ENCODE measurements at regions not wholly inside any gene's neighbourhood (a gene's known extent, or its start where the extent isn't known, plus 50 kb on each side); places are given as distances from the start of the nearest gene placed in this dataset.

GRCh38 chr5:143953851-143954250 lies 141.9 kb downstream of the HMHB1 start:
- no peak overlapping the region for H3K4me3 ChIP-seq (ENCODE audit: insufficient read depth in 1 of 2, low read depth in 1 of 2, low read length in 2 of 2)

DNA sequence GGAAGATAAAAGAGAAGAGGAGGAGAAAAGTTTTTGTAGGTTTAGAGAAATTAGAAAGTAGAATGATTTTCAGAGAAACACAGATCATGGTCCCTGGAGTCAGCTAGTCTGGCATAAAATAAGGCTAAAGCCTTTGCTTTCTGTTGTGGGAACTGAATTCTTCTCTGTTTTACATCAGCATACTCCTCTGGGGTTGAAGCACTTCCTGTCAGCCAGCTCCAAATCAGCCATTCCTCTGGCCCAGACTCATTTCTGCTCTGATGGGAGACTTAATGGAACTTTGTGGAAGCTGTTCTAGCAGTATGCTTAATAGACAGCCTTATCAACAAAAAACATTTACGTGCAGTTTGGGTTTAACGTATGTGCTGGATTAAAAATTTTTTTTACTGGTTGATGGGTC lies 143.2 kb downstream of the HMHB1 start:
- Histone ChIP-seq H3K27ac (ENCODE audit: low read length, poor library complexity, severe bottlenecking) (no peak overlapping the region), H2AK5ac (ENCODE audit: low read length, severe bottlenecking) (no peak overlapping the region), H2BK15ac (ENCODE audit: low read depth, poor library complexity, severe bottlenecking) (no peak overlapping the region), H3K9me3 (ENCODE audit: control insufficient read depth, low read length) (no peaks in the 10 kb centered on the region), H3K4me3 (ENCODE audit: insufficient read depth in 1 of 2, low read depth in 1 of 2, low read length in 2 of 2) (no peak overlapping the region), H2AFZ (ENCODE audit: low read depth, low read length) (no peak overlapping the region), H3K79me1 (replicated peaks; ENCODE audit: low read length, poor library complexity, severe bottlenecking) (no peaks in the 10 kb centered on the region), H3K18ac (ENCODE audit: low read depth in 1 of 2, low read length in 2 of 2) (no peak overlapping the region), H4K91ac (ENCODE audit: low read length) (no peak overlapping the region), H3K14ac (ENCODE audit: low read length in 2 of 2) (no peak overlapping the region), H2BK120ac (ENCODE audit: low read depth, low read length) (no peak overlapping the region), H3K36me3 (ENCODE audit: control insufficient read depth in 1 of 2, insufficient read depth in 2 of 2, low read depth in 1 of 2, low read length in 2 of 2) (no peaks in the 10 kb centered on the region), H3K4me2 (ENCODE audit: low read length, poor library complexity, severe bottlenecking) (no peak overlapping the region), H2BK12ac (ENCODE audit: low read length in 2 of 2) (no peak overlapping the region), H4K8ac (ENCODE audit: low read length) (no peak overlapping the region), H3K4ac (ENCODE audit: low read depth in 1 of 2, low read length in 2 of 2) (no peak overlapping the region), H2BK5ac (ENCODE audit: low read depth, low read length, poor library complexity, severe bottlenecking) (no peak overlapping the region), H3K4me1 (ENCODE audit: control insufficient read depth, insufficient read depth, low read depth, low read length) (no peaks in the 10 kb centered on the region), H3K27me3 (ENCODE audit: control insufficient read depth in 1 of 2, insufficient read depth in 1 of 2, low read length in 2 of 2) (no peaks in the 10 kb centered on the region), H3K23ac (ENCODE audit: low read length in 2 of 2) (no peak overlapping the region), H3K9ac (ENCODE audit: low read length) (peak overlapping the region; percentile 64)
- DNase-seq, result peak; percentile 44
- 40% methylated on average over 1 of the region's 2 CpGs for WGBS

More at GRCh38 chr5:143953851-143954250, 141.9 kb downstream of the HMHB1 start:
- 92% methylated on average over 4 of the region's 4 CpGs for WGBS
- Histone ChIP-seq H3K27ac (ENCODE audit: low read length, poor library complexity, severe bottlenecking) (no peak overlapping the region), H2BK5ac (ENCODE audit: low read depth, low read length, poor library complexity, severe bottlenecking) (no peak overlapping the region), H2BK120ac (ENCODE audit: low read depth, low read length) (no peak overlapping the region), H4K91ac (ENCODE audit: low read length) (no peak overlapping the region), H3K79me1 (replicated peaks; ENCODE audit: low read length, poor library complexity, severe bottlenecking) (no peaks in the 10 kb centered on the region), H3K36me3 (ENCODE audit: control insufficient read depth in 1 of 2, insufficient read depth in 2 of 2, low read depth in 1 of 2, low read length in 2 of 2) (no peaks in the 10 kb centered on the region), H3K4me1 (ENCODE audit: control insufficient read depth, insufficient read depth, low read depth, low read length) (no peaks in the 10 kb centered on the region), H3K18ac (ENCODE audit: low read depth in 1 of 2, low read length in 2 of 2) (no peak overlapping the region), H3K23ac (ENCODE audit: low read length in 2 of 2) (no peak overlapping the region), H3K9ac (ENCODE audit: low read length) (no peak overlapping the region), H3K14ac (ENCODE audit: low read length in 2 of 2) (no peak overlapping the region), H2AFZ (ENCODE audit: low read depth, low read length) (no peak overlapping the region), H3K4me2 (ENCODE audit: low read length, poor library complexity, severe bottlenecking) (no peak overlapping the region), H4K8ac (ENCODE audit: low read length) (no peak overlapping the region), H2BK15ac (ENCODE audit: low read depth, poor library complexity, severe bottlenecking) (no peak overlapping the region), H2BK12ac (ENCODE audit: low read length in 2 of 2) (no peak overlapping the region), H3K27me3 (ENCODE audit: control insufficient read depth in 1 of 2, insufficient read depth in 1 of 2, low read length in 2 of 2) (no peaks in the 10 kb centered on the region), H2AK5ac (ENCODE audit: low read length, severe bottlenecking) (no peak overlapping the region), H3K9me3 (ENCODE audit: control insufficient read depth, low read length) (no peaks in the 10 kb centered on the region), H3K4ac (ENCODE audit: low read depth in 1 of 2, low read length in 2 of 2) (no peak overlapping the region)
- DNase-seq, result no peak

DNA sequence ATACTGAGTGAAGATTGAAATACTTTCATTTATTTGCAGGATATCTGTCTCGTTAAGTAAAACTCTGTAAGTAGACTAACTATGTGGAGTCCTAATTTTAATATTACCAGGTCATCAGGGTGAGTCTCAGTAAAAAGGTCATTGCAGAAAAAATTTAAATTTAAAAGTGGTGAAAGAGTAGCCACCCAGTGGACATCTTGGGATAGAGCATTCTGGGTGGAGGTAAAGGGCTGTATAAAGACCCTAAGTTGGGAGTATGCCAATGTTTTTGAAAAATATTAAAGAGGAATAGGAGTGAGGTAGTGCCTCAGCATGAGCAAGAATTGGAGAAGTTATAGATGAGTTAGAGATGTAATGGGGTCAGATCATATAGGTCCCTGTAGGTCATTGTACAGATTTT lies 145.5 kb downstream of the HMHB1 start:
- no peak overlapping the region for H3K18ac ChIP-seq (ENCODE audit: low read depth in 1 of 2, low read length in 2 of 2)
- H3K23ac ChIP-seq (ENCODE audit: low read length in 2 of 2), result no peak overlapping the region
- H3K36me3 ChIP-seq (ENCODE audit: control insufficient read depth in 1 of 2, insufficient read depth in 2 of 2, low read depth in 1 of 2, low read length in 2 of 2), result no peaks in the 10 kb centered on the region
- no peak overlapping the region for H2AK5ac ChIP-seq (ENCODE audit: low read length, severe bottlenecking)
- H4K8ac ChIP-seq (ENCODE audit: low read length), result no peak overlapping the region
- H3K4me1 ChIP-seq (ENCODE audit: control insufficient read depth, insufficient read depth, low read depth, low read length), result no peaks in the 10 kb centered on the region
- H2BK5ac ChIP-seq (ENCODE audit: low read depth, low read length, poor library complexity, severe bottlenecking), result no peak overlapping the region
- 86% methylated on average over 1 of the region's 1 CpG for WGBS
- no peak overlapping the region for H3K4me3 ChIP-seq (ENCODE audit: insufficient read depth in 1 of 2, low read depth in 1 of 2, low read length in 2 of 2)
- no peaks in the 10 kb centered on the region for H3K9me3 ChIP-seq (ENCODE audit: control insufficient read depth, low read length)
- H3K4ac ChIP-seq (ENCODE audit: low read depth in 1 of 2, low read length in 2 of 2), result no peak overlapping the region
- H3K9ac ChIP-seq (ENCODE audit: low read length), result no peak overlapping the region
- H2BK120ac ChIP-seq (ENCODE audit: low read depth, low read length), result no peak overlapping the region
- H3K79me1 ChIP-seq (replicated peaks; ENCODE audit: low read length, poor library complexity, severe bottlenecking), result no peaks in the 10 kb centered on the region
- no peak overlapping the region for H4K91ac ChIP-seq (ENCODE audit: low read length)
- H2AFZ ChIP-seq (ENCODE audit: low read depth, low read length), result no peak overlapping the region
- H3K14ac ChIP-seq (ENCODE audit: low read length in 2 of 2), result no peak overlapping the region
- no peak overlapping the region for H2BK12ac ChIP-seq (ENCODE audit: low read length in 2 of 2)
- no peak for DNase-seq
- H3K27ac ChIP-seq (ENCODE audit: low read length, poor library complexity, severe bottlenecking), result no peak overlapping the region
- H2BK15ac ChIP-seq (ENCODE audit: low read depth, poor library complexity, severe bottlenecking), result no peak overlapping the region
- H3K4me2 ChIP-seq (ENCODE audit: low read length, poor library complexity, severe bottlenecking), result no peak overlapping the region
- H3K27me3 ChIP-seq (ENCODE audit: control insufficient read depth in 1 of 2, insufficient read depth in 1 of 2, low read length in 2 of 2), result no peaks in the 10 kb centered on the region

- Histone ChIP-seq H4K8ac (ENCODE audit: low read length) (no peak overlapping the region), H3K79me1 (replicated peaks; ENCODE audit: low read length, poor library complexity, severe bottlenecking) (no peaks in the 10 kb centered on the region), H3K4me3 (ENCODE audit: insufficient read depth in 1 of 2, low read depth in 1 of 2, low read length in 2 of 2) (no peak overlapping the region), H2BK15ac (ENCODE audit: low read depth, poor library complexity, severe bottlenecking) (no peak overlapping the region), H2BK12ac (ENCODE audit: low read length in 2 of 2) (no peak overlapping the region), H3K4me2 (ENCODE audit: low read length, poor library complexity, severe bottlenecking) (no peak overlapping the region), H2BK120ac (ENCODE audit: low read depth, low read length) (no peak overlapping the region), H3K36me3 (ENCODE audit: control insufficient read depth in 1 of 2, insufficient read depth in 2 of 2, low read depth in 1 of 2, low read length in 2 of 2) (no peaks in the 10 kb centered on the region), H3K27ac (ENCODE audit: low read length, poor library complexity, severe bottlenecking) (no peak overlapping the region), H3K14ac (ENCODE audit: low read length in 2 of 2) (no peak overlapping the region), H3K9ac (ENCODE audit: low read length) (no peak overlapping the region), H2AK5ac (ENCODE audit: low read length, severe bottlenecking) (no peak overlapping the region), H2AFZ (ENCODE audit: low read depth, low read length) (no peak overlapping the region), H4K91ac (ENCODE audit: low read length) (no peak overlapping the region), H3K9me3 (ENCODE audit: control insufficient read depth, low read length) (no peaks in the 10 kb centered on the region), H3K23ac (ENCODE audit: low read length in 2 of 2) (no peak overlapping the region), H3K4ac (ENCODE audit: low read depth in 1 of 2, low read length in 2 of 2) (no peak overlapping the region), H3K27me3 (ENCODE audit: control insufficient read depth in 1 of 2, insufficient read depth in 1 of 2, low read length in 2 of 2) (no peaks in the 10 kb centered on the region), H2BK5ac (ENCODE audit: low read depth, low read length, poor library complexity, severe bottlenecking) (no peak overlapping the region), H3K18ac (ENCODE audit: low read depth in 1 of 2, low read length in 2 of 2) (no peak overlapping the region), H3K4me1 (ENCODE audit: control insufficient read depth, insufficient read depth, low read depth, low read length) (no peaks in the 10 kb centered on the region)
- DNase-seq, result no peak
- 100% methylated on average over 1 of the region's 1 CpG for WGBS
Measured at GRCh38 chr5:143962201-143962600, 150.2 kb downstream of the HMHB1 start.

Data from mesenchymal stem cell (in vitro differentiated cells and primary cell).